ENCODE measurements at regions not wholly inside any gene's neighbourhood (a gene's known extent, or its start where the extent isn't known, plus 50 kb on each side); places are given as distances from the start of the nearest gene placed in this dataset.

DNA sequence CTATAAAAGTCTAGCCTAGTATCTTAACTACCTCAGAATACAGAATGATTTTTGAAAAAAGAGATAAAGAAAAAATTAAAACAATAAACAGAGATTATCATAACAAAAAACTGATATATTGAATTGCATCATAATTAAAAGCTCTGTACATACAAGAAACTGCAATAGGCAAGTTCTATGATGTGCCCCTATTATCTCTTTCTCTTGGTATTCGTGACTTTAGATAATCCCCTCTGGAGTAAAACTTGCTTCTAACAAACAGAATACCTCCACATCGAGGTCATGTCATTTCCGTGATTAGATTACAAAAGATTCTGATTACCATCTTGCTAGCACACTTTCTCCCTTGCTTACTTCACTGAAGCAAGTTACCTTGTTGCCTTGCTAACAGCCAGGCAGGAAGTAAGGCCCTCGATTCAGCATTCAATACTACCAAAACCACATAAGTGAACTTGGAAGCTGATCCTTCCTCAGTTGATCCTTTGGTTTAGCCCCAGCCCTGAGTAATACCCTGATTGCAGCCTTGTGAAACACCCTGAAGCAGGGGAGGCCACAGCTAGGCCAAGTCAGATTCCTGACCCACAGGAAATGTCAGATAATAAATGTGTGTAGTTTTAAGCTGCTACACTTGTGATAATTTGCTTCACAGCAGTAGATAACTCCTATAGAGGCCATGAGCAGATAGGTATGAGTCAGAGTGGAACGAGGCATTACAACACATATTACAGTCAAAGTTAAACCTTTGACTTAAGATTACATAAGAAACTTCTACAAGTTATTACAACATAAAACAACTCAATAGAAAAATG is 53.7 kb upstream of the TMX4 start:
- DNase-seq, result peak; percentile 17

DNA sequence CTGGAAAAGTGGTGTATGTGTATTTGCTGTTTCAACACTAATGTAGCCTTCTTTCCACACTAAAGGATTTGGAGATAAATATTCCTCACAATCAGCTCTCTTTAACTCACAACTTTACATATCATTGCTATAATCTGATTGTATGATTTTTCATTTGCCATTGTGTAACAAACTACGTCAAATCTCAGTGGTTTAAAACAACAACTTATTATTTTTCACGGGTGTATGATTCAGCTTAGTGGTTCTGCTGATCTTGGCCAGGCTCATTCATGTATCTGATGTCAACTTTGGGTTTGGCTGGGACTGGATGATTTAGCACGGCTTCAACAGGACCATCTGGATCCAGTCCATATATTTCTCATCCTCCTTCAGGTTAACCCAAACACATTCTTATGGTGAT is 55.4 kb upstream of the TMX4 start:
- DNase-seq, result no peak

DNA sequence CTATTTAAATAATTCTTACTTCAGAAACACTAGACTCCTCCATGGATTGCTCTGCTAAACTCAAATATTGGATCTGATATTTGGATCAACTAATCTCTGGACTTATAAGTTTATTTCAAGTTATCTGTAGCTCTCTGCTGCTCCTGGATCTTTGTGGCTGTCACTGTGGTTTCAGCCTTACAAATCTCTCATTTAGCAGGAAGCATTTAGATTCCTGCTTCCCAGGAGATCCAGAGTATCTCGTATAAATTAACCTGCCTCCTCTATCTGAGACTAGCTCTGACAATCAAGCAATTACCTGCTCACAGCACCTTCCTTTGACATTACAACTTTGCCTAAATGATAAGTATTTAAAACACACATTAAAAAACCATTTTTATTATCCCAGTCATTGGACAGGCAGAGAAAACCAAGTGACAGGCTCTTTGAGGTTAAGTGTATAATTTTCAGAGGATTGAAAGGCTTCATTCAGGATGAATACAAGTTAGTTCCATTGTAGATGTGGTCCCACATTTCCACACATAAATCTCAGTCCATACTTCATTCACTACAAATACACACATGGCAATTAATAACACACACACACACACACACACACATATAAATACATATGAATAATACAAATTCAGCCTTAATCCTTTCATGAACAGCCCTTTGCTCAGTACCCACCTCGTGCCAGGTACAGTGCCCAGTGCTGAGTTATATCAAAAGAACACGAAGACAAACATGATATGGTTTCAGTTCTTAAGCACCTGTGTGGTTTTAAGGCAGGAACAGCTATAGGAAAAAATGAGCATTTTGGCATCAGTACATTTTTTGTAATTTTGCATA is 55.5 kb upstream of the PLCB1 start:
- DNase-seq, result no peak

DNA sequence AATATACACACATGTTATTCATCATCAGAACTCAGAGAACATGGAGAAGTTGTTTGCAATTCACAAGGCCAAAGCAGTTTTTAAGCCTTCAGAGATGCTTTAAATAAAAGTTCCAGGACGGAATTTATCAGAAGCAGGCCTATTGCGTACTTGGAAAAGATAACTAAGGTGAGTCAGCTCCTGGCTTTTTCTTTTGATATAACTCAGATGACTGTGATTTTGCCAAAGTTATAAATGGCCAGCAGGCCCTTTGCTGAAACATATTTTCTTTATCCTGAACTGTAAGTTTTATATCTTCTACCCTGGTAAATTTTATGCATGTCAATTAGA is 55.0 kb upstream of the PLCB1 start:
- DNase-seq, result no peak

DNA sequence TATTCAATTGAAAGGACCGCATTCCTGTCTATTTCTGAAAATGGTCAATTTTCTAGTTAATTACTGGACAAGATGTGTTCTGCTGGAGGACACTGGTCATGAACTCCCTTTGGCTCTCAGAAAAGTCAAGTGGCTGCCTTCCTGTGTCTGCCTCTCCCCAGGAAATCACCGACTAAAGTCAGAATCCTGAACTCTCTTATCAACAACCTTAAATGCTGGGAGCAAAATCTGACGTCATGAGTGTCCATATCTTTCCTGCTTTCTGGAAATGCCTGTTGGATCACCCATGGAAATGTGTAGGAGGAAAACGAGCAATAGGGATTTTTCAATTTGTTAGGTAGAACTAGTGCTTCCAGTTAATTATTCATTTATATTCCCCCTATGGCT is 53.5 kb upstream of the PLCB1 start:
- no peak for DNase-seq

DNA sequence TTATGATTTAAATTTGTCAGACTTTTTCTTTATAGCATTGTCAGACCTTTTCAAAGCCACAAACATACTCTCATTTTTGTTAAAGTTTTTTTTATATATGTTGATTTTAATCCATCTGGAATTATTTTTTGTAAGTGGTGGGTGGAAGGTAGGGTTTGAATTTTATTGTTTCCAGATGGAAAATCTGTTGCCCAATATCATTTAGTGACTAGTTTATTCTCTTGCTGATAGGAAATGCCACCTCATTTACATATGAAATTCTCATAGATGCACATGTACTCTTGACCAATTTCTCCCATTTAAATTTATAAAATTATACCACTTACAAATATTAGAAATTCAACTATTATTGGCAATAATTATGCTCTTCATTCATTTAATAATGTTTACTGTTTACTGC is 52.1 kb upstream of the PLCB1 start:
- no peak for DNase-seq

DNA sequence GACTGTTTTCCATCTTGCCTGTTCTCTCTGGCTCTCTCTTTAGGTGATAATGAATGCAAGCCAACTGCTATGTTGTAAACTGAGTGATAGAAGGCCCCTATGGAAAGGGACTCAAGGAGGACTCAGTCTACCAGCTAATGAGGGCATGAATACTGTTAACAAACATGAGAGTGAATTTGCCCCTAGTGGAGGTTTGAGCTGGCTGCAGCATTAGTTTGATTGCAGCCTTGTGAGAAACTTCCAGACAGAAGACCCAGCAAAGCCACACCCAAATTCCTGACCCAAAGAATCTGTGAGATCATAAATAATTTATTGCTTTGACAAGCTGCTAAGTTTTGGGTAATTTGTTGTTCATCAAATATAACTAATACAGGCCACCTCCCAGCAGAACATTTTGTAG is 50.0 kb upstream of the PLCB1 start:
- peak; percentile 38 for DNase-seq
